GM10266 (cell line): ENCODE measurements at regions not wholly inside any gene's neighbourhood (a gene's known extent, or its start where the extent isn't known, plus 50 kb on each side); places are given as distances from the start of the nearest gene placed in this dataset.
"Not testable (repeated sequence)": the region's sequence is repeated elsewhere in the genome, so short reads cannot be mapped to it uniquely, and the experiment has no call there.

Experiments
- DNase-seq: peaks from one replicate; pipeline ENCODE4 v3.0.0; 2012; ENCODE audit errors: extremely low spot score
- TF ChIP-seq, protein P1 (sequence below): IDR thresholded peaks from 2 replicates; pipeline ENCODE4 v1.5.1; 2012; ENCODE audit warnings: mild to moderate bottlenecking, low read depth; ENCODE audit not compliant: control insufficient read depth, insufficient read depth; ENCODE audit errors: missing control alignments

DNA sequence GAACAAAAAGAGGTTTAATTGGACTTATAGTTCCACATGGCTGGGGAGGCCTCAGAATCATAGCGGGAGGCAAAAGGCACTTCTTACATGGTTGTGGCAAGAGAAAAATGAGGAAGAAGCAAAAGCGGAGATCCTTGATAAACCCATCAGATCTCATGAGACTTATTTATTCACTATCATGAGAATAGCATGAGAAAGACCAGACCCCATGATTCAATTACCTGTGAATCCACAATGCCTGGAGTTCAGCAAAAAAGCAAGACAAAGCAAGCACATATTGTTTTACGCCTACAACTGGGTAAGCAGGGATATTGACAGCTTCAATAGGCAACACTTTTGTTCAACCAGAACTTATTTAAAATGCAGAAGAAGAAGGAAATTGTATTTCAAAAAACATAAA, 218.2 kb downstream of the RPL10L start:
- DNase-seq: no peak
- TF ChIP-seq, protein P1, sequence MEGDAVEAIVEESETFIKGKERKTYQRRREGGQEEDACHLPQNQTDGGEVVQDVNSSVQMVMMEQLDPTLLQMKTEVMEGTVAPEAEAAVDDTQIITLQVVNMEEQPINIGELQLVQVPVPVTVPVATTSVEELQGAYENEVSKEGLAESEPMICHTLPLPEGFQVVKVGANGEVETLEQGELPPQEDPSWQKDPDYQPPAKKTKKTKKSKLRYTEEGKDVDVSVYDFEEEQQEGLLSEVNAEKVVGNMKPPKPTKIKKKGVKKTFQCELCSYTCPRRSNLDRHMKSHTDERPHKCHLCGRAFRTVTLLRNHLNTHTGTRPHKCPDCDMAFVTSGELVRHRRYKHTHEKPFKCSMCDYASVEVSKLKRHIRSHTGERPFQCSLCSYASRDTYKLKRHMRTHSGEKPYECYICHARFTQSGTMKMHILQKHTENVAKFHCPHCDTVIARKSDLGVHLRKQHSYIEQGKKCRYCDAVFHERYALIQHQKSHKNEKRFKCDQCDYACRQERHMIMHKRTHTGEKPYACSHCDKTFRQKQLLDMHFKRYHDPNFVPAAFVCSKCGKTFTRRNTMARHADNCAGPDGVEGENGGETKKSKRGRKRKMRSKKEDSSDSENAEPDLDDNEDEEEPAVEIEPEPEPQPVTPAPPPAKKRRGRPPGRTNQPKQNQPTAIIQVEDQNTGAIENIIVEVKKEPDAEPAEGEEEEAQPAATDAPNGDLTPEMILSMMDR: no peak

DNA sequence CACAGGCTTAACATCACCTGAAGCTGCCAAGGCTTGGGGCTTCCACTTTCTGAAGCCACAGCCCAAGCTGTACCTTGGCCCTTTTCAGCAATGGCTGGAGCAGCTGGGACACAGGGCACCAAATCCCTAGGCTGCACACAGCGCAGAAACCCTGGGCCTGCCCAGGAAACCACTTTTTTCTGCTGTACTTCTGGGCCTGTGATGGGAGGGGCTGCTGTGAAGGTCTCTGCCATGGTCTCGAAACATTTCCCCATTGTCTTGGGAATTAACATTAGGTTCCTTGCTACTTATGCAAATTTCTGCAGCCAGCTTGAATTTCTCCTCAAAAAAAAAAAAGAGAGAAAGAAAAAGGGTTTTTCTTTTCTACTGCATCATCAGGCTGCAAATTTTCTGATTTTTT, 219.1 kb downstream of the RPL10L start:
- no peak for DNase-seq

DNA sequence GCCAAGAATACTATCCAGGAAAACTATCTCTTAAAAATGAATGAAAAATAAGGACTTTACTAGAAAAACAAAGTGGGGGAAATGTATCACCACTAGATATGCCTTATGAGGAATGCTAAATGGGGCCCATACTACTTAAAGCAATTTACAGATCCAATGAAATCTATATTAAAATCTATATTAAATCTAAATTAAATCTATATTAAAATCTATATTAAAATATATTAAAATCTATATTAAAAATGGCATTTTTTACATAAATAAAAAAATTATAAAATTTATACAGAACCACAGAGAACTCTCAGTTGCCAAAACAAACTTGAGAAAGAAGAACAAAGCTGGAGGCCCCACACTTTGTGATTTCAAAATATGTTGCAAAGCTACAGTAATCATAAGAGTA, 234.5 kb downstream of the RPL10L start:
- TF ChIP-seq, protein P1: no peak
- DNase-seq: no peak

More for the DNA sequence above, 219.1 kb downstream of the RPL10L start:
- TF ChIP-seq, protein P1: no peak

DNA sequence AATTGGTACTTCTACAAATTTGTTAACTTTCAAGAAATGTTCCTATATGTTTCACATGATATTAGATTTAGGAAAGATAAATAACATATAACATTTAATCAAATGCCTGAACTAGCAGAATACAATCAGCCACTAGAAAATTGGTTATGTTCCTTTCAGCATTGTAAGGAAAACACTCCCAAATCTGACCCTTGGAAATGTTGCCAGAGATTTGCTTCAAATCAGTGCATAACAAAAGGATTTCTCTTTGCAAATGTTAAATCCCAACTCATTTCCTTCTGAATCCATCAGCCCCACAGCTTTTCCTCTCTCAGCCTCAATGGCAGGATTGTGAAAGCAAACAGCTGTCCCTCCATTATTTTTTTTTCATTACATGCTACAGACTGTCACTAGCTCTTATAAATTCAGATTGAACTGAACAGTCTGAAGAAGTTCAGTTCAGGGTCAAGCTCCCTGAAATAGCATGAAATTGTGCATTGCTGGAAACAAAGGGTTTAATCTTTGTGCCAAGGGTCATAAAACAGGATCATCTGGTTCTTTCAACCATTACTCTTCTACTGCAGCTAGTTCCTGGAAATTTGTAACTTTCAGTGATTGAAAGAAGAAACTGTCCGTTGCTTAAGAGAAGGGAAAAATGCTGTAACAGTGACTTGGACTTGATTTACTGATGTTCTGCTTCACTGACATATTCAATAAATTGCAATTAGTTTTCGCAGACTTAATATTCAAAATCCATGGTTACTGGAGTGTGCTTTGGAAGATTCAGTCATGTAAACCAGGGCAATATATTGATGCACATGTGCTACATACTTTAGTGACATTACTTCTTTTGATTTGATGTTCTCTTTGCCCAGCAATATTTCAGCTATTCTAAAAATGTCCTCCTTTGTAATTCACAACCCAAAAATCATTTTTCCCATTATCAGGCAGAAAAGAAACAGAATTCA, 246.4 kb downstream of the RPL10L start:
- TF ChIP-seq, protein P1: no peak
- DNase-seq: no peak

DNA sequence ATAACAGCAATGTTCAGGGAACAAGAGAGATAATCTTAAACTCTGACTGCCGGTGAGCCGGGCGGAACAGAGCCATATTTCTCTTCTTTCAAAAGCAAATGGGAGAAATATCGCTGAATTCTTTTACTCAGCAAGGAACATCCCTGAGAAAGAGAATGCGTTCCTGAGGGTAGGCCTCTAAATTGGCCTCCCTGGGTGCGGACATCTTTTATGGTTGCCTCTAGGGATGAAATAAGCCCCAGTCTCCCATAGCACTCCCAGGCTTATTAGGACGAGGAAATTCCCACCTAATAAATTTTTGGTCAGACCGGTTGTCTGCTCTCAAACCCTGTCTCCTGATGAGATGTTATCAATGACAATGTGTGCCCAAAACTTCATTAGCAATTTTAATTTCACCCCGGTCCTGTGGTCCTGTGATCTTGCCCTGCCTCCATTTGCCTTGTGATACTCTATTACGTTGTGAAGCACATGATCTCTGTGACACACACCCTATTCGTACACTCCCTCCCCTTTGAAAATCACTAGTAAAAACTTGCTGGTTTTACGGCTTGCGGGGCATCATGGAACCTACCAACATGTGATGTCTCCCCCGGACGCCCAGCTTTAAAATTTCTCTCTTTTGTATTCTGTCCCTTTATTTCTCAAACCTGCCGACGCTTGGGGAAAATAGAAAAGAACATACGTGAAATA, 249.4 kb downstream of the RPL10L start:
- DNase-seq: not testable (repeated sequence)

DNA sequence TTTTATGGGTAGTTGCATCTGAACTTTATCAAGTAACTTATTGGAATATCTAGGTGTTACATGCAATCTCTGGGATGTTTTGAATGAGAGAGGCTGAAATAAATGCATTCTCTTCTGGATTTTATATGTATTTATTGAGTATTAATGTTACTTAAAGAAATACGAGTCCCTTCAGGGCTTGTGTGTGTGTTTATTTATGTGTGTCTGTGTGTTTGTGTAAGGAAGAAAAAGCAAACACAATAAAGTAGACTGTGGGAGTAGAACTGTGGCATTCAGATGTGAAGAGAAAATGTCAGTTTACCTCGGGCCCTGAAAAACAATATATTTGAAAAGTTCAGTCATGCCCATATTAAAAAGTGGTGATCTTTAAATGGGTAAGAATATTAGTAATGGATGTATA, 250.5 kb downstream of the RPL10L start:
- no peak for DNase-seq
- TF ChIP-seq, protein P1: no peak

DNA sequence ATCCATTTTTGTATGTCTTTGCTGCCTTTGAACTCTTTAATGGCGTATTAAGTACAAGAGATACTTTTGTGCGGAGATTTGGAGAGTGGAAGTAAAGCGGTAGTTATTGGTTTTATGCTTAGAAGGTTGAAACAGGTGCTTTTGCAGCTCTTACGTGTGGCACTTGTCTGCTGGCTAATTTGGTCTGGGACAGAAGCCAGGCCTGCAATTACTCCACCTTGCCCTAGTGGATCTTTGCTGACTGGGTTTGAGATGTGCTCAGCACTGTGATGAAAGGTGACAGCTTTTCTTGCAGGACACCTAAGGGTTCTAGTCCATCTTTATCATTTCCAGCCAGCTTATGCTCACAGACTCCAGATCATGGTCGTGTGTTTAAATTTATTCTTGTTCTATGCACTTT, 252.5 kb downstream of the RPL10L start:
- TF ChIP-seq, protein P1: no peak
- no peak for DNase-seq
